ENCODE measurements at regions not wholly inside any gene's neighbourhood (a gene's known extent, or its start where the extent isn't known, plus 50 kb on each side); places are given as distances from the start of the nearest gene placed in this dataset.

GRCh38 chr13:30042891-30043630, 192.6 kb upstream of the UBL3 start:
- TF ChIP-seq GATA2 (IDR thresholded peaks at IDR 0.05; ENCODE audit: low read depth, low read length): no peak
- no peak for TF ChIP-seq GATA3 (IDR thresholded peaks at IDR 0.05; ENCODE audit: low read depth, low read length)
